H1 (cell line): ENCODE measurements at regions not wholly inside any gene's neighbourhood (a gene's known extent, or its start where the extent isn't known, plus 50 kb on each side); places are given as distances from the start of the nearest gene placed in this dataset.

Source experiments
- CTCF ChIA-PET: fragments of 300-600 bp; sonication (Branson Sonifier 250); formaldehyde crosslinking; loops from one replicate; lab custom pipeline; 2021; ENCODE audit not compliant: partially characterized antibody; lab: Charles Lee
- POLR2A ChIA-PET: fragments of 300-600 bp; sonication (Branson Sonifier 250); formaldehyde crosslinking; loops from one replicate; lab custom pipeline; 2021; ENCODE audit warnings: inconsistent platforms; ENCODE audit not compliant: partially characterized antibody; lab: Charles Lee
- DNase-seq, 2 experiments: peaks; one replicate each; pipeline versions ENCODE4 v3.0.0 to v3.0.0-alpha.2; 2010 to 2022; ENCODE audit warnings: low spot score in 2 of 2, low read depth in 1 of 2, mixed read lengths in 1 of 2
- FAIRE-seq: peaks from 2 replicates; lab custom pipeline; 2011; peaks lifted over from hg19 to GRCh38; lab: Jason Lieb, UNC
- H2AFZ ChIP-seq: 2 replicates; pipeline ENCODE4 v1.8.1; 2012; ENCODE audit warnings: low read length, inconsistent platforms
- H2AK5ac ChIP-seq: 2 replicates; pipeline ENCODE4 v1.6.1; 2013; ENCODE audit warnings: low read depth, low read length
- H2BK120ac ChIP-seq: replicated peaks from 2 replicates; pipeline ENCODE3; 2013; ENCODE audit warnings: low read depth, low read length, inconsistent platforms
- H2BK12ac ChIP-seq: 2 replicates; pipeline ENCODE4 v1.6.1; 2013; ENCODE audit warnings: low read depth, low read length
- H2BK15ac ChIP-seq: 2 replicates; pipeline ENCODE4 v1.6.1; 2013; ENCODE audit warnings: low read length
- H2BK20ac ChIP-seq: 2 replicates; pipeline ENCODE4 v1.6.1; 2013; ENCODE audit warnings: low read length
- H2BK5ac ChIP-seq: 2 replicates; pipeline ENCODE4 v1.6.1; 2013; ENCODE audit warnings: low read depth, low read length
- H3K14ac ChIP-seq: 2 replicates; pipeline ENCODE4 v1.6.1; 2013; ENCODE audit warnings: inconsistent platforms; ENCODE audit not compliant: insufficient read length
- H3K18ac ChIP-seq: 2 replicates; pipeline ENCODE4 v1.6.1; 2013; ENCODE audit warnings: low read length; ENCODE audit errors: extremely low read depth
- H3K23ac ChIP-seq: 2 replicates; pipeline ENCODE4 v1.6.1; 2013; ENCODE audit warnings: inconsistent platforms; ENCODE audit not compliant: insufficient read length
- H3K23me2 ChIP-seq: 2 replicates; pipeline ENCODE4 v1.6.1; 2013; ENCODE audit warnings: low read depth, low read length
- H3K27ac ChIP-seq: 2 replicates; pipeline ENCODE4 v1.6.1; 2011; ENCODE audit warnings: low read depth, low read length, inconsistent platforms
- H3K27me3 ChIP-seq, 4 experiments: replicated peaks in 1 of 4; 1 replicate in 1 of 4; 2 replicates in 3 of 4; pipeline versions ENCODE4 v1.6.1 to v1.8.1; 2011 to 2013; ENCODE audit warnings: low read length in 3 of 4, mild to moderate bottlenecking in 3 of 4, inconsistent platforms in 2 of 4, mixed read lengths in 2 of 4, moderate library complexity in 1 of 4; ENCODE audit not compliant: control insufficient read depth in 3 of 4, insufficient read depth in 3 of 4; ENCODE audit errors: extremely low read depth in 1 of 4
- H3K36me3 ChIP-seq, 4 experiments: 2 replicates each; pipeline versions ENCODE4 v1.6.1 to v1.8.1; 2011 to 2013; ENCODE audit warnings: mild to moderate bottlenecking in 4 of 4, low read length in 3 of 4, moderate library complexity in 2 of 4, control low read depth in 1 of 4, inconsistent platforms in 1 of 4; ENCODE audit not compliant: insufficient read depth in 4 of 4, control insufficient read depth in 2 of 4
- H3K4ac ChIP-seq: replicated peaks from 2 replicates; pipeline ENCODE3; 2013; ENCODE audit warnings: low read length, low read depth, mixed read lengths, inconsistent platforms; ENCODE audit not compliant: insufficient read length
- H3K4me1 ChIP-seq, 4 experiments: replicated peaks in 1 of 4; 1 replicate in 1 of 4; 2 replicates in 3 of 4; pipeline versions ENCODE4 v1.6.1 to v1.8.1; 2011 to 2013; ENCODE audit warnings: low read length in 3 of 4, inconsistent platforms in 2 of 4, mixed read lengths in 1 of 4; ENCODE audit not compliant: insufficient read depth in 4 of 4, control insufficient read depth in 3 of 4
- H3K4me2 ChIP-seq, 2 experiments: 2 replicates each; pipeline versions ENCODE4 v1.6.1 to v1.8.1; 2011 to 2013; ENCODE audit warnings: low read depth in 2 of 2, low read length in 2 of 2, control low read depth in 1 of 2, inconsistent platforms in 1 of 2, mild to moderate bottlenecking in 1 of 2; ENCODE audit not compliant: insufficient read depth in 1 of 2
- H3K4me3 ChIP-seq, 4 experiments: fragments of 200-600, 300-600 bp in 1 of 4; sonication (generic), shearing (Covaris generic), sonication (Bioruptor Twin) in 1 of 4; 2 replicates each; pipeline versions ENCODE4 v1.5.1 to v1.8.1; 2011 to 2016; ENCODE audit warnings: low read length in 4 of 4, low read depth in 3 of 4, control low read depth in 2 of 4, inconsistent platforms in 2 of 4, mild to moderate bottlenecking in 2 of 4, mixed read lengths in 1 of 4, moderate library complexity in 1 of 4; ENCODE audit not compliant: insufficient read depth in 2 of 4; ENCODE audit errors: extremely low read depth in 1 of 4
- H3K56ac ChIP-seq: replicated peaks from 2 replicates; pipeline ENCODE3; 2013; ENCODE audit warnings: low read depth, mild to moderate bottlenecking, mixed read lengths, low read length, inconsistent platforms; ENCODE audit not compliant: insufficient read length
- H3K79me1 ChIP-seq: 2 replicates; pipeline ENCODE4 v1.6.1; 2013; ENCODE audit warnings: low read depth, low read length, control low read depth
- H3K79me2 ChIP-seq, 2 experiments: 2 replicates each; pipeline versions ENCODE4 v1.6.1 to v1.8.1; 2012 to 2013; ENCODE audit warnings: low read length in 2 of 2, mild to moderate bottlenecking in 2 of 2, inconsistent platforms in 1 of 2; ENCODE audit not compliant: insufficient read depth in 2 of 2, control insufficient read depth in 1 of 2
- H3K9ac ChIP-seq, 4 experiments: replicated peaks in 1 of 4; 1 replicate in 1 of 4; 2 replicates in 3 of 4; pipeline versions ENCODE4 v1.6.1 to v1.8.1; 2011 to 2013; ENCODE audit warnings: low read depth in 3 of 4, low read length in 3 of 4, control low read depth in 2 of 4, mild to moderate bottlenecking in 2 of 4, moderate library complexity in 2 of 4, inconsistent platforms in 1 of 4; ENCODE audit errors: extremely low read depth in 1 of 4
- H3K9me3 ChIP-seq, 2 experiments: 2 replicates each; pipeline versions ENCODE4 v1.6.1 to v1.8.1; 2012 to 2013; ENCODE audit warnings: mild to moderate bottlenecking in 2 of 2, moderate library complexity in 2 of 2, control low read depth in 1 of 2, inconsistent platforms in 1 of 2, low read depth in 1 of 2, low read length in 1 of 2, mixed read lengths in 1 of 2; ENCODE audit not compliant: insufficient read depth in 2 of 2
- H4K20me1 ChIP-seq, 2 experiments: replicated peaks in 1 of 2; 2 replicates each; pipeline versions ENCODE3 to v1.8.1; 2011 to 2013; ENCODE audit warnings: inconsistent platforms in 2 of 2, low read length in 2 of 2, mild to moderate bottlenecking in 1 of 2; ENCODE audit not compliant: insufficient read depth in 2 of 2, control insufficient read depth in 1 of 2
- H4K5ac ChIP-seq: 2 replicates; pipeline ENCODE4 v1.6.1; 2013; ENCODE audit warnings: low read length, low read depth, mixed read lengths, inconsistent platforms; ENCODE audit not compliant: insufficient read length
- H4K8ac ChIP-seq: 2 replicates; pipeline ENCODE4 v1.8.0; 2013; ENCODE audit warnings: mild to moderate bottlenecking, moderate library complexity, low read length, inconsistent platforms; ENCODE audit not compliant: insufficient read depth; ENCODE audit errors: extremely low read depth
- H4K91ac ChIP-seq: replicated peaks from 2 replicates; pipeline ENCODE3; 2013; ENCODE audit warnings: low read length, mixed read lengths, inconsistent platforms; ENCODE audit not compliant: insufficient read length
- ASH2L ChIP-seq: fragments of 200-600, 300-600 bp; sonication (generic); IDR thresholded peaks from one replicate; pipeline ENCODE4 v1.7.1; 2017; ENCODE audit warnings: low read length
- ATF2 ChIP-seq: IDR thresholded peaks from 2 replicates; pipeline ENCODE4 v1.6.1; 2012; ENCODE audit warnings: low read length, inconsistent platforms
- CTBP2 ChIP-seq: IDR thresholded peaks from 2 replicates; pipeline ENCODE4 v1.7.0; 2011; ENCODE audit warnings: borderline replicate concordance, mild to moderate bottlenecking, moderate library complexity, mixed read lengths, low read length; ENCODE audit not compliant: insufficient read depth, insufficient read length
- EZH2 ChIP-seq: fragments of 200-600 bp; sonication (generic); IDR thresholded peaks from 2 replicates; pipeline ENCODE4 v1.7.1; 2012; ENCODE audit warnings: low read depth, mild to moderate bottlenecking, moderate library complexity, low read length, inconsistent platforms; ENCODE audit not compliant: severe bottlenecking
- JUN ChIP-seq: IDR thresholded peaks from 2 replicates; pipeline ENCODE4 v1.6.1; 2011; ENCODE audit warnings: low read depth, mild to moderate bottlenecking, improper control_type of control experiment, low read length
- SP2 ChIP-seq: IDR thresholded peaks from 2 replicates; pipeline ENCODE4 v1.6.1; 2012; ENCODE audit warnings: mild to moderate bottlenecking, low read length, inconsistent platforms
- SP4 ChIP-seq: IDR thresholded peaks from 2 replicates; pipeline ENCODE4 v1.6.1; 2012; ENCODE audit warnings: low read length, inconsistent platforms
- SUZ12 ChIP-seq: fragments of 200-600 bp; sonication (generic); IDR thresholded peaks from 2 replicates; pipeline ENCODE4 v1.6.1; 2012; ENCODE audit warnings: mild to moderate bottlenecking, inconsistent platforms, low read length, moderate library complexity, mixed read lengths
- TCF12 ChIP-seq: IDR thresholded peaks from 2 replicates; pipeline ENCODE4 v1.6.1; 2011; ENCODE audit warnings: low read depth, mild to moderate bottlenecking, low read length
- WGBS, 2 experiments: shearing (Covaris generic) in 1 of 2; methylation state at CpG; one replicate each; pipeline versions ENCODE4 v1.1.6 to v1.1.7; 2013 to 2015; ENCODE audit warnings: low lambda C conversion rate in 2 of 2, mixed read lengths in 2 of 2, inconsistent platforms in 1 of 2, low coverage in 1 of 2, missing lambda C conversion rate in 1 of 2; ENCODE audit not compliant: insufficient replicate concordance in 2 of 2, insufficient coverage in 1 of 2, insufficient read length in 1 of 2; ENCODE audit errors: extremely low coverage in 1 of 2, missing lambda C conversion rate in 1 of 2; 5-methylcytosine and 5-hydroxymethylcytosine counted together

GRCh38 chr1:118739501-118739900 lies 248.6 kb downstream of the TBX15 start:
- FAIRE-seq, result peak; percentile 90

More at GRCh38 chr1:118739501-118739900, 248.6 kb downstream of the TBX15 start:
- Histone ChIP-seq H3K79me1 (no peaks in the 10 kb centered on the region), H2BK20ac (no peak overlapping the region), H3K4me1 (peaks cover 0 to 6% (median 5%) of the 10 kb centered on the region in 4 experiments; a peak in 3 of 7 replicates), H3K14ac (no peak overlapping the region), H3K23me2 (no peaks in the 10 kb centered on the region), H3K4me3 (no peak overlapping the region; a peak in 1 of 8 replicates), H3K36me3 (no peaks in the 10 kb centered on the region; a peak in 1 of 8 replicates), H2BK120ac (no peak overlapping the region), H3K23ac (no peak overlapping the region), H2AFZ (no peak overlapping the region), H4K20me1 (no peaks in the 10 kb centered on the region), H3K9ac (no peak overlapping the region), H3K4me2 (peak overlapping the region in 1 of 2 experiments; percentile 33; a peak in 1 of 4 replicates), H2BK15ac (no peak overlapping the region), H3K9me3 (no peaks in the 10 kb centered on the region), H3K79me2 (no peaks in the 10 kb centered on the region), H3K56ac (no peak overlapping the region), H3K27me3 (no peaks in the 10 kb centered on the region), H2AK5ac (no peak overlapping the region), H2BK5ac (no peak overlapping the region), H4K5ac (no peak overlapping the region), H3K27ac (no peak overlapping the region), H3K4ac (no peak overlapping the region), H3K18ac (no peak overlapping the region), H4K91ac (no peak overlapping the region), H2BK12ac (no peak overlapping the region), H4K8ac (no peak overlapping the region)
- CTCF ChIA-PET, result no interaction called here
- POLR2A ChIA-PET, result no interaction called here
- TF ChIP-seq SP4, result no peak
- no peak for TF ChIP-seq SP2
- TF ChIP-seq CTBP2, result no peak
- TF ChIP-seq ATF2, result no peak
- peak; percentile 5 for TF ChIP-seq ASH2L
- TF ChIP-seq TCF12, result 0 out of 2 replicates have a peak, but pooled peaks have one; percentile 47
- no peak for TF ChIP-seq SUZ12
- TF ChIP-seq EZH2, result no peak
- no peak for TF ChIP-seq JUN
- peak in 1 of 2 experiments; percentile 47 for DNase-seq
- WGBS, 2 experiments, result 49% methylated on average over 4 of the region's 4 CpGs; no CpG with 5 or more reads in 1 of the 2 experiments
